Endothelial cell of umbilical vein (primary cell): ENCODE measurements at regions not wholly inside any gene's neighbourhood (a gene's known extent, or its start where the extent isn't known, plus 50 kb on each side); places are given as distances from the start of the nearest gene placed in this dataset.

Experiments
- BruUV-seq: library from RNA; stranded (reverse); fragments of 400-500 nt; replicated peaks from 2 replicates; lab custom pipeline; 2021; lab: Mats Ljungman, UMichigan
- CTCF ChIA-PET: fragments of 300-600, 350-600 bp; sonication (Branson Sonifier 250); formaldehyde crosslinking; loops from one replicate; lab custom pipeline; 2021; ENCODE audit warnings: antibody characterized with exemption, inconsistent platforms; lab: Charles Lee
- POLR2A ChIA-PET: fragments of 300-600, 350-600 bp; sonication (Branson Sonifier 250); formaldehyde crosslinking; loops from one replicate; lab custom pipeline; 2021; ENCODE audit warnings: antibody characterized with exemption, inconsistent platforms; lab: Charles Lee
- DNase-seq: peaks from one replicate; pipeline ENCODE4 v3.0.0-alpha.2; 2011; ENCODE audit warnings: low read depth, low spot score
- FAIRE-seq: peaks from 2 replicates; lab custom pipeline; 2011; peaks lifted over from hg19 to GRCh38; lab: Jason Lieb, UNC
- H2AFZ ChIP-seq: 2 replicates; pipeline ENCODE4 v1.6.0; 2012; ENCODE audit warnings: low read depth, low read length, control low read depth, inconsistent platforms
- H3K27ac ChIP-seq: 2 replicates; pipeline ENCODE4 v1.5.1; 2011; ENCODE audit warnings: low read depth, mild to moderate bottlenecking, control low read depth, low read length, moderate library complexity; ENCODE audit not compliant: insufficient read depth
- H3K27me3 ChIP-seq, 2 experiments: 2 replicates each; pipeline versions ENCODE4 v1.6.0 to v1.6.1; 2011; ENCODE audit warnings: low read length in 2 of 2, mixed read lengths in 1 of 2; ENCODE audit not compliant: control insufficient read depth in 2 of 2, insufficient read depth in 2 of 2
- H3K36me3 ChIP-seq, 2 experiments: 2 replicates in 1 of 2; 3 replicates in 1 of 2; pipeline ENCODE4 v1.5.1; 2011; ENCODE audit warnings: low read length in 2 of 2, mild to moderate bottlenecking in 1 of 2, moderate library complexity in 1 of 2; ENCODE audit not compliant: control insufficient read depth in 2 of 2, insufficient read depth in 2 of 2; ENCODE audit errors: extremely low read depth in 1 of 2
- H3K4me1 ChIP-seq: 3 replicates; pipeline ENCODE4 v1.5.1; 2011; ENCODE audit warnings: mild to moderate bottlenecking, low read length; ENCODE audit not compliant: control insufficient read depth, insufficient read depth; ENCODE audit errors: extremely low read depth
- H3K4me2 ChIP-seq: 2 replicates; pipeline ENCODE4 v1.6.1; 2011; ENCODE audit warnings: low read length, control low read depth, mixed read lengths; ENCODE audit not compliant: insufficient read depth
- H3K4me3 ChIP-seq, 3 experiments: fragments of 200-600 bp in 1 of 3; sonication (generic), shearing (Covaris generic) in 1 of 3; replicated peaks in 1 of 3; 2 replicates each; pipeline ENCODE4 v1.5.1; 2011 to 2016; ENCODE audit warnings: control low read depth in 3 of 3, low read length in 3 of 3, mild to moderate bottlenecking in 2 of 3, inconsistent platforms in 1 of 3, low read depth in 1 of 3, moderate library complexity in 1 of 3; ENCODE audit not compliant: insufficient read depth in 1 of 3
- H3K79me2 ChIP-seq: 2 replicates; pipeline ENCODE4 v1.6.0; 2012; ENCODE audit warnings: low read length, inconsistent platforms; ENCODE audit not compliant: control insufficient read depth, insufficient read depth
- H3K9ac ChIP-seq: replicated peaks from 2 replicates; pipeline ENCODE3; 2011; ENCODE audit warnings: low read length, control low read depth; ENCODE audit not compliant: insufficient read depth; ENCODE audit errors: extremely low read depth
- H3K9me1 ChIP-seq: replicated peaks from 3 replicates; pipeline ENCODE4 v1.6.0; 2011; ENCODE audit warnings: mild to moderate bottlenecking, low read length; ENCODE audit not compliant: control insufficient read depth, insufficient read depth; ENCODE audit errors: extremely low read depth
- H3K9me3 ChIP-seq: replicated peaks from 2 replicates; pipeline ENCODE4 v1.5.1; 2012; ENCODE audit warnings: low read length, inconsistent platforms; ENCODE audit not compliant: control insufficient read depth, insufficient read depth
- H4K20me1 ChIP-seq: replicated peaks from 2 replicates; pipeline ENCODE3; 2011; ENCODE audit warnings: mild to moderate bottlenecking, low read length; ENCODE audit not compliant: control insufficient read depth, insufficient read depth; ENCODE audit errors: extremely low read depth
- CTCF ChIP-seq, 2 donors: IDR thresholded peaks; 1 replicate in 1 of 2; 2 replicates in 1 of 2; pipeline ENCODE4 v1.5.1; 2011; ENCODE audit warnings: low read length in 2 of 2, mild to moderate bottlenecking in 2 of 2, moderate library complexity in 2 of 2, control low read depth in 1 of 2, inconsistent platforms in 1 of 2, low read depth in 1 of 2; ENCODE audit not compliant: insufficient read depth in 1 of 2; ENCODE audit errors: extremely low read depth in 1 of 2
- EZH2 ChIP-seq: IDR thresholded peaks from 2 replicates; pipeline ENCODE4 v1.6.1; 2012; ENCODE audit warnings: borderline replicate concordance, low read depth, mild to moderate bottlenecking, moderate library complexity, low read length, inconsistent platforms; ENCODE audit not compliant: severe bottlenecking
- FOS ChIP-seq: IDR thresholded peaks from 2 replicates; pipeline ENCODE4 v1.6.1; 2011; ENCODE audit warnings: mild to moderate bottlenecking, low read length, moderate library complexity, borderline replicate concordance; ENCODE audit not compliant: insufficient read depth
- GATA2 ChIP-seq: IDR thresholded peaks from 2 replicates; pipeline ENCODE4 v1.7.0; 2011; ENCODE audit warnings: low read depth, mild to moderate bottlenecking, moderate library complexity, mixed read lengths, low read length; ENCODE audit not compliant: insufficient read length, insufficient read depth
- JUN ChIP-seq: IDR thresholded peaks from 2 replicates; pipeline ENCODE4 v1.6.1; 2011; ENCODE audit warnings: borderline replicate concordance, low read depth; ENCODE audit not compliant: insufficient read length, insufficient read depth
- MAX ChIP-seq: IDR thresholded peaks from 2 replicates; pipeline ENCODE4 v1.6.1; 2011; ENCODE audit not compliant: insufficient read depth, insufficient read length
- MYC ChIP-seq: IDR thresholded peaks from one replicate; pipeline ENCODE4 v1.6.1; 2011; ENCODE audit warnings: mild to moderate bottlenecking, low read depth, low read length
- POLR2A ChIP-seq: IDR thresholded peaks from 2 replicates; pipeline ENCODE4 v1.6.1; 2012; ENCODE audit warnings: low read depth, mild to moderate bottlenecking, control low read depth, low read length
- POLR2AphosphoS5 ChIP-seq: IDR thresholded peaks from 2 replicates; pipeline ENCODE4 v1.6.1; 2012; ENCODE audit warnings: low read depth, mild to moderate bottlenecking, control low read depth, low read length, moderate library complexity; ENCODE audit not compliant: insufficient read depth
- dilution Hi-C: fragments of 300-500 bp; cut with MboI; formaldehyde crosslinking; loops from one replicate; pipeline ENCODE4 v1.15.0; 2019; ENCODE audit warnings: low sequenced_read_pairs; ENCODE audit not compliant: extremely low pct_ligation_motif_present
- intact Hi-C: fragments of 100-400 bp; cut with micrococcal nuclease; formaldehyde crosslinking; loops from one replicate; pipeline ENCODE4 v1.10.0; 2022

GRCh38 chr2:17069564-17069963 lies 403.9 kb upstream of the CYRIA start:
- Histone ChIP-seq H3K4me3 (no peak overlapping the region), H3K4me2 (no peak overlapping the region), H2AFZ (no peak overlapping the region), H3K4me1 (no peaks in the 10 kb centered on the region), H3K27ac (no peak overlapping the region), H3K27me3 (no peaks in the 10 kb centered on the region), H3K9me1 (no peaks in the 10 kb centered on the region), H3K9ac (no peak overlapping the region), H3K36me3 (no peaks in the 10 kb centered on the region), H4K20me1 (no peaks in the 10 kb centered on the region), H3K9me3 (no peaks in the 10 kb centered on the region), H3K79me2 (no peaks in the 10 kb centered on the region)
- BruUV-seq = no TSS peak
- FAIRE-seq (no peak), DNase-seq (no peak)
- ChIA-PET CTCF (no interaction called here), POLR2A (no interaction called here)
- no peak for TF ChIP-seq POLR2A
- dilution Hi-C loops = no loop called here
- intact Hi-C loops = no loop called here

- BruUV-seq = no TSS peak
- FAIRE-seq (no peak), DNase-seq (no peak)
- ChIA-PET POLR2A (no interaction called here), CTCF (no interaction called here)
- Histone ChIP-seq H2AFZ (no peak overlapping the region), H3K27ac (no peak overlapping the region), H4K20me1 (no peaks in the 10 kb centered on the region), H3K9ac (no peak overlapping the region), H3K4me1 (no peaks in the 10 kb centered on the region), H3K9me3 (no peaks in the 10 kb centered on the region), H3K79me2 (no peaks in the 10 kb centered on the region), H3K9me1 (no peaks in the 10 kb centered on the region), H3K36me3 (no peaks in the 10 kb centered on the region), H3K4me2 (no peak overlapping the region), H3K4me3 (no peak overlapping the region), H3K27me3 (no peaks in the 10 kb centered on the region)
- intact Hi-C loops (no loop called here), dilution Hi-C loops (no loop called here)
- no peak for TF ChIP-seq POLR2AphosphoS5
- no peak for TF ChIP-seq JUN
- no peak for TF ChIP-seq POLR2A
- no peak for TF ChIP-seq CTCF (IDR thresholded peaks at IDR 0.05; ENCODE audit: extremely low read depth in 1 of 2, insufficient read depth in 1 of 2, low read depth in 1 of 2, low read length in 2 of 2)
- TF ChIP-seq MYC = no peak
- TF ChIP-seq EZH2 = no peak
- no peak for TF ChIP-seq GATA2
- no peak for TF ChIP-seq MAX
- TF ChIP-seq FOS = no peak
Measured at GRCh38 chr2:17068021-17068420, 402.4 kb upstream of the CYRIA start.
